Left cardiac atrium (tissue), 4 donors: ENCODE measurements at regions not wholly inside any gene's neighbourhood (a gene's known extent, or its start where the extent isn't known, plus 50 kb on each side); places are given as distances from the start of the nearest gene placed in this dataset.
"Not testable (repeated sequence)": the region's sequence is repeated elsewhere in the genome, so short reads cannot be mapped to it uniquely, and the experiment has no call there.

Experiments used
- ATAC-seq, 2 donors: fragments of 200-7000 bp; cut with Tn5 transposase; one replicate each; pipeline ENCODE4 v1.9.1; 2020; ENCODE audit warnings: mild to moderate bottlenecking in 2 of 2, moderate library complexity in 2 of 2
- DNase-seq: peaks from one replicate; pipeline ENCODE4 v3.0.0-alpha.2; 2020
- intact Hi-C, 2 donors: fragments of 100-400 bp; cut with DNase I; formaldehyde crosslinking; loops; one replicate each; pipeline versions ENCODE4 v1.14.1 to v1.15.1; 2022 to 2023
- donor health status: DM: no; HTN: yes; CAD: no.
- donor health status: DM: no; HTN: yes; CAD: no; lungs with severe emphysema.
- donor health status: DM: yes; HTN: yes; CAD: no.
- donor health status: Dilated cardiomyopathy.

DNA sequence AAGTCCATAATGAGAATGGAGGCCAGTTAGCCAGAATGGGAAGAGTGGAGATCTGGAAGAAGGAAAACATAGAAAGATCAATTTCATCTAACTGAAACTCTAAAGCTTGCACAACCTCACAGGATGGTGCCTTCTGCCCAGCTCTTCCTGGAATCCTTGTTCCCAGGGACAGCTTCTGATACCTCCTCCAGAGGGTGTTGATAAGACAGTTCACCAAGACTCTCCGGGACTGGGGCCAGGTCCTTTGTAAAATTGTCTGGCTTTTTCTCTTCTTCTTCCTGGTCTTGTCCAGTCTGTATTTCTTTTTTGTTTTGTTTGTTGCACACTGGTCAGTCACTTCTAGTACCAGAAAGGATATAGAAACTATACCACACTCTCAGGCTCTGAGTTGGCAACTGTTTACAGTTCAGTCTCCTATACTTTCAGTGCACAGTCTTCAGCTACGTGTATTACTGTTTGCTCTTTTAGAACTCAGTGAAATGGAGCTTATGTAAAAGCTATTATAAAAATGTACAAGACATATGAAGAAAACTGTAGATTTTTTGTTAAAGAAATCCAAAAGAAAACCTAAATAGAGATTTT is 142.8 kb upstream of the RPL34 start:
- intact Hi-C loops, result no loop called here
- peak in 1 of 2 donors; percentile 38 for ATAC-seq
- DNase-seq, result no peak

DNA sequence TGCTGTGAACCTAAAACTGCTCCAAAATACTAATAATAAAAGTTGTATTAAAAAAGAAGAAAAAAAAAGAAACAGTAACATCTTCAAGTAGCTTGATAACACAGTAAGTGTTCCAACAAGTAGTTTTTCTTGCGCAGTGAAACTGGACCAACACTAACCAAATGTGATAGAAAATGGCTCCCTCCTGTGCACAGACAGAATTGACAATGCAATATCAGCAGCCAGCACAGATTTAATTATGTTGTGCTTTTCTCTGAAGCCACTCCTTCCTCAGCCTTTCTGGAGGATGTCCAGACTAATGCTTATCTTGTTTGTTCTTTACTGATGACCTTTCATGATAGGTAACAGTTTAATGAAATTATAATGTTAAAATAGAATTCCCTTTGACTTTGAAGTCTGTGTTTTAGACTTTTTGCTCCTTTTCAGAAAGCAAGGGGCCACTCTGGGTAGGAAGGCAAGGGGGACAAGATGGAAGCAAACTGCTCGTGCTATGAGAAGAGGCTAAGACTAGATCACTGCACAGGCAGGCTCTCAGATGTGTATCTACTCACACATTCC is 147.1 kb upstream of the RPL34 start:
- no peak for ATAC-seq
- intact Hi-C loops, result no loop called here
- DNase-seq, result no peak

- intact Hi-C loops, result no loop called here
- ATAC-seq (peak in 1 of 2 donors; percentile 46), DNase-seq (no peak)
These were observed 153.2 kb upstream of the RPL34 start for GRCh38 chr4:108466936-108467902.

- ATAC-seq (no peak), DNase-seq (no peak)
- intact Hi-C loops, result no loop called here
These were observed 154.4 kb upstream of the RPL34 start for GRCh38 chr4:108465886-108466500.

- ATAC-seq (no peak), DNase-seq (no peak)
- intact Hi-C loops, result no loop called here
These were observed 161.7 kb upstream of the RPL34 start for GRCh38 chr4:108458681-108459080.

DNA sequence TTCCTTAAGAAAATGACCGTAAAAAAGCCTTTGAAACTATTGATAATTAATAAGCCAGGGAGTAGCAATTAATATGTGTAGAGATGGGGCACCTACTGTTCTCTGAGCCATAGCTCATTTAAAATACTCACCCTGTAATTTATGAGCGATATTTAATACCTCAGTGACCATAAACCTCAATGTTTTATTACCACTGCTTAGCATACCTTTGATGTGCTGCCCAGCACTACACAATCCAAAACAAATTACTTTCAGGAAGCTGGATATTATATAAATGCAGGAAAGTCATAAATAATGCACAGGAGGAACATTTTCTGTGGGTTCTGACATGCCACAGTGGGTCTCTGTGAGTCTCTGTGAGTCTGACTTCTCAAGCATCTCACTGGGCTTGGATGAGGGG is 166.1 kb upstream of the RPL34 start:
- no peak for DNase-seq
- intact Hi-C loops, result no loop called here
- ATAC-seq, result no peak

DNA sequence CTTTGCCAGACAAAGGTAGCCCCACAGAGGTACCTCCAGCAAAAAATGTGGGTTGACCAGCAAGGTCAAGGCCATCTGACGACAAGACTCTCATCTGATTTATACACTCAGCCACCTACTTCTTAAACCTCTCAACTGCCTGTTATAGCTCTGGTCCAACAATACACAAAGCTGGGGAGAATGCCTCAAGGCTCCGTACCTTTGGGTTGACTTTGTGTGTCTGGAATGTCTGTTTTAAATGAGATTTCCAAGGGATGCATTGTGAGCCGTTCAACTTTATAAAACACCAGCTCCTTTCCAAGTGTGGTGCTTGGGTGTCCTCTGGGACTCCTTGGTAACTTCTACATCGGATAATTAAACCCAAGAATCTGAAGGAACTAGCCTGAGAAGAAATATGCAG is 167.0 kb upstream of the RPL34 start:
- intact Hi-C loops, result no loop called here
- no peak for ATAC-seq
- DNase-seq, result no peak

GRCh38 chr4:108450236-108450898 is 170.0 kb upstream of the RPL34 start:
- no peak for ATAC-seq
- intact Hi-C loops, result no loop called here
- no peak for DNase-seq

DNA sequence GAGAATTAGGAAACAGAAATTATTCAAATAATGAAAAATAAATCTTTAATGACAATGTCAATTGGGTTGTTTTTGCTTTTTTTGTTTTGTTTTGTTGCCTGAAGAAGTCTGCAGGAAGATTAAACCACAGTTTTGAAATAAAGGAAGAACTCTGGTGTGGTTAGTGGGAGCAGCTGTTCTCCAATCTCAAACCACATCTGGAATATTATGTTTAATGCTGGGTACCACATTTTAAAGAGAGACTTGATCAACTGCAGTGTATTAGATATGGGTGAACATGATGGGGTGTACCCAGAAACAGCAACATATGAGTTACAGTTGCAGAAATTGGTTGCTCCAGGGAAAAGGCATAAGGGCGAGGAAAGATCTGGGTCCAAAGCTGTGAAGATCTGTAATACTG is 171.2 kb upstream of the RPL34 start:
- intact Hi-C loops, result no loop called here
- no peak for DNase-seq
- no peak for ATAC-seq

DNA sequence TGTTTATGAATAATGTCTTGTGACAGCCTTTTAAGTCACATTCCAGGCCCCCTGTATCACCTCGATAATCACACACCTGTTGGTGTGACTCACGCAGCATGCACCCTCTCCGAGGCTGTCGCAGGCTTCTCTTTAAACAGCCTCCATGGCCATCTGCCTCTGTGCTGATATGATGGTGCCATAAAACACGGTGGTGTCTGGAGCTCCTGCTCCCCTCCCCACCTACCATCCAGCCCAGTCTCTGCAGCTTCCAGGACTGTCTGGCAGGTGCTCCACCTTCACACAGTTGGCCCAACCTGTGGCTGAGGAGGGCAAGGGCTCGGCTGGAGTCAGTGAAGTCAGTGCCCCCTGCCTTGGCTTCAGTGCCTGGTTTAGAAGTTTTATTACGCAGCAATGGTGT is 173.8 kb upstream of the RPL34 start:
- no peak for ATAC-seq
- intact Hi-C loops, result no loop called here
- DNase-seq, result no peak

- no peak for DNase-seq
- no peak for ATAC-seq
- intact Hi-C loops, result no loop called here
These were observed 174.7 kb upstream of the RPL34 start for GRCh38 chr4:108445716-108446115.

GRCh38 chr4:108443585-108443984 is 176.8 kb upstream of the RPL34 start:
- ATAC-seq, result no peak
- intact Hi-C loops, result no loop called here
- DNase-seq, result no peak

- intact Hi-C loops, result no loop called here
- no peak for DNase-seq
- ATAC-seq, result peak in 1 of 2 donors; percentile 47
These were observed 186.5 kb upstream of the RPL34 start for GRCh38 chr4:108433832-108434231.

DNA sequence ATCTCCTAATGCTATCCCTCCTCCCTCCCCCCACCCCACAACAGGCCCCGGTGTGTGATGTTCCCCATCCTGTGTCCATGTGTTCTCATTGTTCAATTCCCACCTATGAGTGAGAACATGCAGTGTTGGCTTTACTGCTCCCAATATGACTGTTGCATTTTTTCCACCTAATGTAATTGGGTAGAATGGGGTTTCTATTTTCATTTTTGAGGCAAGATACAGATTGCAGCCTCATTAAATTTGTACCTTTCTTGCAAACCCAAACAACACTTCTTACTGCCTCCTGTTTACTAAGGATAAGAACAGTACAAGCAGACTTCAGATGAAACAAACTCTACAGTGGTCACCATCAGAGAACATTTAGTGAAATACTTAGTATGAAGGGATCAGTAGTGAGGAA is 187.0 kb upstream of the RPL34 start:
- ATAC-seq, DNase-seq, intact Hi-C loops: not testable (repeated sequence)

DNA sequence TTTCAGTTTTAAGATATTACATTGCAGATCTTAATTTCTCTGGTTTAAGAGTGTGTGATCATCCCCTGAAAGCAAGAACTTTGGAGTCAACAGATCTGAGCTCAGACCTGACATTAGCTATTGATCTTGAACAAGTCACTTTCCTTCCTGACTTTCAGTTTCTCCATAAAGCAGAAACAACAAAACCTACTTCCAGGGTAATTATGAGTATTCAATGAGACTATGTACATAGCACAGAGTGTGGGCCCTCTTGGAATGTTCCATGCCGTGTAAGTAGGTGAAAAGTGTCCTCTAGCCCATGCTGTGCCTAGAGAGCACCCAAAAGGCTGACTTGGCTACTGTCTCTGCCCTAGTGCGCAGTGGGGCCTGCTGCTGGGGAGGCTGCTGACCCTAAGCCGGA is 188.0 kb upstream of the RPL34 start:
- intact Hi-C loops, result no loop called here
- DNase-seq, result no peak
- no peak for ATAC-seq

GRCh38 chr4:108431986-108432385 is 188.4 kb upstream of the RPL34 start:
- intact Hi-C loops, result no loop called here
- ATAC-seq, result no peak

DNA sequence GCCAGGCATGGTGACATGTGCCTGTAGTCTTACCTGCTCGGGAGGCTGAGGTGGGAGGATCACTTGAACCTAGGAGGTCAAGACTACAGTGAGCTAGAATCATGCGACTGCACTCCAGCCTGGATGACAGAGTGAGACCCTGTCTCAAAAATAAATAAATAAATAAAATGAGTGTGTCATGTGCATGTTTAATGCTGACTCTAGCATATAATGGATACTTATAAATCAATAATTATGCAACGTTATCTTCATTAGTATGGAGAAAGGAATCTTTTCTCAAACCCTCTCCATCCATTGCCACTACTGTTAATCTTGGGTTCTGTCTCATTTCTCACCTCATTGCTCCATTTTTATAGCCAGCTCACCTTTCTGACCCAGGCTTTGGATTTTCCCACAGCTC is 189.5 kb upstream of the RPL34 start:
- intact Hi-C loops, result no loop called here
- DNase-seq (no peak), ATAC-seq (no peak)

More at GRCh38 chr4:108431986-108432385, 188.4 kb upstream of the RPL34 start:
- no peak for DNase-seq

DNA sequence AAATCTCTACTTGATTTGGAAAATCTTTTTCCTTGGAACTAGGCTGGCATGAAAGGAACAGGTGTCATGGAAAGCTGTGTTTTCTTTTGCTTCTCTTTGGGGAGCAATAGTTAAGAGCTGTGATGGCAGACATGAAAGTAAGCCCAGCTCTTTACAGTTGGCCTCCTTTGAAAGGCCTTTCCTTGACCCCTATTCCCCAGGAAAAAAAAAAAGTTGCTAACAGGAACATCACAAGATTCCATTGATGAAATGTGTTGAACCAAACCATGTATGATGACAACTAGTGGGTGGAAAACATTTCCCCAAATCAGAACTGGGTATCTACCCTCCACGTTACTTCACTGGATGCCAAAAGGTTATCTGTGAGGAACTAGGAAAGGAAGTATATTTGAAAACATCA is 190.7 kb upstream of the RPL34 start:
- intact Hi-C loops, result no loop called here
- DNase-seq (no peak), ATAC-seq (no peak)

GRCh38 chr4:108428923-108429322 is 191.5 kb upstream of the RPL34 start:
- ATAC-seq, result no peak
- intact Hi-C loops, result no loop called here

More at GRCh38 chr4:108428923-108429322, 191.5 kb upstream of the RPL34 start:
- no peak for DNase-seq
